ENCODE measurements at regions not wholly inside any gene's neighbourhood (a gene's known extent, or its start where the extent isn't known, plus 50 kb on each side); places are given as distances from the start of the nearest gene placed in this dataset.

DNA sequence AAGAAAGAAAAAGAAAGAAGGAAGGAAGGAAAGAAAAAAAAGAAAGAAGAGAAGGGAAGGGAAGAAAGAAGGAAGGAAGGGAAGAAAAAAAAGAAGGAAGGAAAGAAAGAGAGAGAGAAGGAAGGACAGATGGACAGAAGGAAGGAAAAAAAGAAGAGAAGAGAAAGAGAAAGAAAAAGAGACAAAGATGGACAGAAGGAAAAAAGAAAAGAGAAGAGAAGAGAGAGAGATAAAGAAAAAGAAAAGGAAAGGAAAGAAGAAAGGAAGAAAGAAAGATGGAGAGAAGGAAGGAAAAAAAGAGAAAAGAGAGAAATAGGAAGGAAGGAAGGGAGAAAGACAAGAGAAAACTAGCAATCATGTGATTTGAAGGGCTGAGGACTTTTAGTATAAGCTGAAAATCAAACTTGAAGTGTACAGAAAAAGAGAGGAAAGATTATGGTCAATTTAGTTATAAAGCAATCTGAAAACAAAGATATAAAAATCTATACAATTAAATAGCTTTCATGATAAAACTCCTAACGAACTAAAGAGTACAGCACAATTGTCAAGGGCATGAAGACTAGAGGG, 115.3 kb downstream of the LTN1 start:
- in situ Hi-C loops (cut with MboI; ENCODE audit: low sequenced_read_pairs, unreplicated experiment) = no loop called here
- no peak for DNase-seq (ENCODE audit: low spot score)

DNA sequence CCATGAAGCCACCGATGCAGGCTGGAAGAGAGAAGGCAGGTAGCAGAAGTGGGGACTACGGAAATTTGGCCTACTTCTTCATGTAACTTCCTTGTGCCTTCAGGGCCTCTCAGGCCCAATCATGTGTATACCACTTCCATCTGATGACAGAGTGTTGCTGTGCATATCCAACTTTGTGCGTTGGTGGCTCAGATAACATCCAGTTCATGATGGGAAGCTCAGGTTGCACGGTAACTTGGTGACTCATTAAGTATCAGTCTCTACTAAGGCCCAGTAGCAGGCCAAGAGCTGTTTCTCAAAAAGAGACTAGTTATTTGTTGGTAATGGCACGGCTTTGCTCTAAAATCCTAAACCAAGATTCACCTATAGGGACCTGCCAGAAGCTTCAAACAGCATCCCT, 117.6 kb downstream of the LTN1 start:
- in situ Hi-C loops (cut with MboI; ENCODE audit: low sequenced_read_pairs, unreplicated experiment) = no loop called here
- TF ChIP-seq, protein P1, sequence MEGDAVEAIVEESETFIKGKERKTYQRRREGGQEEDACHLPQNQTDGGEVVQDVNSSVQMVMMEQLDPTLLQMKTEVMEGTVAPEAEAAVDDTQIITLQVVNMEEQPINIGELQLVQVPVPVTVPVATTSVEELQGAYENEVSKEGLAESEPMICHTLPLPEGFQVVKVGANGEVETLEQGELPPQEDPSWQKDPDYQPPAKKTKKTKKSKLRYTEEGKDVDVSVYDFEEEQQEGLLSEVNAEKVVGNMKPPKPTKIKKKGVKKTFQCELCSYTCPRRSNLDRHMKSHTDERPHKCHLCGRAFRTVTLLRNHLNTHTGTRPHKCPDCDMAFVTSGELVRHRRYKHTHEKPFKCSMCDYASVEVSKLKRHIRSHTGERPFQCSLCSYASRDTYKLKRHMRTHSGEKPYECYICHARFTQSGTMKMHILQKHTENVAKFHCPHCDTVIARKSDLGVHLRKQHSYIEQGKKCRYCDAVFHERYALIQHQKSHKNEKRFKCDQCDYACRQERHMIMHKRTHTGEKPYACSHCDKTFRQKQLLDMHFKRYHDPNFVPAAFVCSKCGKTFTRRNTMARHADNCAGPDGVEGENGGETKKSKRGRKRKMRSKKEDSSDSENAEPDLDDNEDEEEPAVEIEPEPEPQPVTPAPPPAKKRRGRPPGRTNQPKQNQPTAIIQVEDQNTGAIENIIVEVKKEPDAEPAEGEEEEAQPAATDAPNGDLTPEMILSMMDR (IDR thresholded peaks at IDR 0.05; ENCODE audit: borderline replicate concordance, control extremely low read depth, extremely low read depth, insufficient read depth, missing control alignments) = no peak
- DNase-seq (ENCODE audit: low spot score) = no peak

More for the DNA sequence above, 115.3 kb downstream of the LTN1 start:
- TF ChIP-seq, protein P1 (IDR thresholded peaks at IDR 0.05; ENCODE audit: borderline replicate concordance, control extremely low read depth, extremely low read depth, insufficient read depth, missing control alignments) = no peak

DNA sequence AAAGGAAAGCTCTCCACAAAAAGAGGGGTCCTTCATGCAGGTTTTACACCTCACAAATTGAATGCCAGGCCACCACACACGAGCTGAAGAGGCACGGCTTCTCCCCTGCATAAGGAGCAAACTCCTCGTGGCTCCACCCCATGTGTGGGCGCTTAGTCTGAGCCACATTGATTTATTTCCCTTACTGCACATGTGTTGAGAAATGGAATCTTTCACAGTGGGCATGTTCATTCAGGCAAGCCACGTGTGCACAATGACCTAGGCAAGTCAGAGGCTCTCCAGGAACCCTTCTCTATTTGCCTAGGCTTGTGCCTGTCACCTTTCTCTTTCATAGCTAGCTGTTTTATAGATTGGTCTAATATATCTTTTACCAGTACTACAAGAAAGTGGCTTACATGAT, 120.5 kb downstream of the LTN1 start:
- DNase-seq (ENCODE audit: low spot score) = no peak
- in situ Hi-C loops (cut with MboI; ENCODE audit: low sequenced_read_pairs, unreplicated experiment) = no loop called here
- TF ChIP-seq, protein P1 (IDR thresholded peaks at IDR 0.05; ENCODE audit: borderline replicate concordance, control extremely low read depth, extremely low read depth, insufficient read depth, missing control alignments) = no peak

DNA sequence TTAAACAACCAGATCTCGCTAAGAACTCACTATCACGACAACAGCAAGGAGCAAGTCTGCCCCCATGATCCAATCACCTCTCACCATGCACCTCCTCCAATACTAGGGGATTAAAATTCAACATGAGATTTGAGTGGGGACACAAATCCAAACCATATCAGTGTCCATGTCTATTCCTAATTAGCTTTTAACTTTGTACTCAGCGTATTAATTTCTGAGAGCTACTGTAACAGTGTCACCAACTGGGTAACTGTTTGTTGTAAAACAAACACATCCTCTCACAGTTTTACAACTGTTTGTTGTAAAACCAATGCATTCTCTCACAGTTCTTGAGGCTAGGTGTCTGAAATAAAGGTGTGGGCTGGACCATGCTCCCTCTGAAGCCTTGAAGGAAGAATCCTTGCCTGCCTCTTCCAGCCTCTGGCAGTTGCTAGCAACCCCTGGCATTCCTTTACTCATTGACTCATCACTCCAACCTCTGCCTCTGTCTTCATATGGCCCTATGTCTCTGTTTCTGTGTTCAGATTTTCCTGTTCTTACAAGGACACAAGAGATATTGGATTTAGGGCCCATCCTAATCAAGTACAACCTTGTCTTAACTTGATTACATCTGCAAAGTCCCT, 121.2 kb downstream of the LTN1 start:
- in situ Hi-C loops (cut with MboI; ENCODE audit: low sequenced_read_pairs, unreplicated experiment) = no loop called here
- TF ChIP-seq, protein P1 (IDR thresholded peaks at IDR 0.05; ENCODE audit: borderline replicate concordance, control extremely low read depth, extremely low read depth, insufficient read depth, missing control alignments) = no peak
- no peak for DNase-seq (ENCODE audit: low spot score)

DNA sequence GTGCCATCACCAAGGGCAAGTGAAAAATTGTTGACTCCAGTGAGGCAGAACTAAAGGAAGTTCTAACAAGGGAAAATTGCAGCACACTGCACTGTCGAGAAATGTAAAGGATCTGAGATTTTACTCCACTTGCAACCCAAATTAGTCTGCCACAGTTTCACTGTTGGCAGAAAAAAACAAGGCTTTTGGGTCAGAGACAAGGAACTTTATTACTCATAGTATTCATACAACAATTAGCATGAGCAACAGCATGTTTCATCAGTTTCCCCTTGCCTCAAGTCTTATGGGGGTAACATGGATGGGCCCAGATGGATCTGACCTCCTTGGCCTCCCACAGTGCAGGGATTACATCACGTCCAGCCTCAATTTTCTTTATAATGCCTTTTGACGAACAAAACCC, 125.3 kb downstream of the LTN1 start:
- TF ChIP-seq, protein P1 (IDR thresholded peaks at IDR 0.05; ENCODE audit: borderline replicate concordance, control extremely low read depth, extremely low read depth, insufficient read depth, missing control alignments) = no peak
- no peak for DNase-seq (ENCODE audit: low spot score)
- in situ Hi-C loops (cut with MboI; ENCODE audit: low sequenced_read_pairs, unreplicated experiment) = no loop called here

DNA sequence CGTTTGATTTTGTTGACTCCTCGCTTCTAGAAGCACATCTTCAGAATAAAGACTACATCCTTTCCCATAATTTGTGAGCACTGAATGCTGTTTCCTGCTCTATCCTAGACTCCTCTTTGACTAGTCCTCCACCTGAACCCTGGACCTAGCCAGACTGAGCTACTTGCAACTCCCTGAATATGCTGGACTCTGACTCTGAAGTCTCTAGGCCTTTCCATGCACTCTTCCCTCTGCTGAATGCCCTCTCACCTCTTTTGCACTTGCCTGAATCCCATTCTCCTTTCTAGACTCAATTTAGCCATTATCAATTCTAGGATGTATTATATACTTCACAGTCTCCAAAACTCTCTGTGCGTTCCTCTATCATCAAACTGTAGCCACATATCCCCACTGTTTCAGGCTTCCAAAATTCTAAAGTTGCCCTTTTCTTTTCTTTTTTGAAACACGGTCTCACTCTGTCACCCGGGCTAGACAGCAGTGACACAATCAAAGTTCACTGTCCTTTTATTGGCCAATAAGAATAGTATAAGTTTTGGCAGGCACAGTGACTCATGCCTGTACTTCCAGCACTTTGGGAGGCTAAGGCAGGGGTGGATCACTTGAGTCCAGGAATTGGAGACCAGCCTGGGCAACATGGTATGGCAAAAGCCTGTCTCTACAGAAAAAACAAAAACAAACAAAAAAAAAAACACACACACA, 127.0 kb downstream of the LTN1 start:
- DNase-seq (ENCODE audit: low spot score) = no peak
- in situ Hi-C loops (cut with MboI; ENCODE audit: low sequenced_read_pairs, unreplicated experiment) = no loop called here
- TF ChIP-seq, protein P1 (IDR thresholded peaks at IDR 0.05; ENCODE audit: borderline replicate concordance, control extremely low read depth, extremely low read depth, insufficient read depth, missing control alignments) = no peak
